Endothelial cell (in vitro differentiated cells): ENCODE measurements at regions not wholly inside any gene's neighbourhood (a gene's known extent, or its start where the extent isn't known, plus 50 kb on each side); places are given as distances from the start of the nearest gene placed in this dataset.

Source experiments
- DNase-seq: peaks from one replicate; pipeline ENCODE4 v3.0.0; 2021; ENCODE audit warnings: low spot score
- H3K27ac Mint-ChIP-seq: one replicate; pipeline ENCODE4 v1.8.0; 2021; ENCODE audit warnings: mixed read lengths, inconsistent platforms; ENCODE audit not compliant: unreplicated experiment
- H3K27me3 Mint-ChIP-seq: one replicate; pipeline ENCODE4 v1.8.0; 2021; ENCODE audit warnings: mild to moderate bottlenecking, moderate library complexity, mixed read lengths, inconsistent platforms; ENCODE audit not compliant: unreplicated experiment
- H3K36me3 Mint-ChIP-seq: one replicate; pipeline ENCODE4 v1.8.0; 2021; ENCODE audit warnings: mild to moderate bottlenecking, low read depth, mixed read lengths, inconsistent platforms; ENCODE audit not compliant: unreplicated experiment
- H3K4me1 Mint-ChIP-seq: one replicate; pipeline ENCODE4 v1.8.0; 2021; ENCODE audit warnings: mild to moderate bottlenecking, mixed read lengths, inconsistent platforms; ENCODE audit not compliant: unreplicated experiment
- H3K4me3 Mint-ChIP-seq: one replicate; pipeline ENCODE4 v1.8.0; 2021; ENCODE audit warnings: mild to moderate bottlenecking, mixed read lengths, inconsistent platforms; ENCODE audit not compliant: unreplicated experiment
- H3K9me3 Mint-ChIP-seq: one replicate; pipeline ENCODE4 v1.8.0; 2021; ENCODE audit warnings: mixed read lengths, inconsistent platforms; ENCODE audit not compliant: unreplicated experiment
- TF ChIP-seq, protein P1 (sequence below): fragments of 200-600 bp; sonication (generic); IDR thresholded peaks from one replicate; pipeline ENCODE4 v1.5.0; 2021; ENCODE audit warnings: antibody characterized with exemption; ENCODE audit not compliant: unreplicated experiment

DNA sequence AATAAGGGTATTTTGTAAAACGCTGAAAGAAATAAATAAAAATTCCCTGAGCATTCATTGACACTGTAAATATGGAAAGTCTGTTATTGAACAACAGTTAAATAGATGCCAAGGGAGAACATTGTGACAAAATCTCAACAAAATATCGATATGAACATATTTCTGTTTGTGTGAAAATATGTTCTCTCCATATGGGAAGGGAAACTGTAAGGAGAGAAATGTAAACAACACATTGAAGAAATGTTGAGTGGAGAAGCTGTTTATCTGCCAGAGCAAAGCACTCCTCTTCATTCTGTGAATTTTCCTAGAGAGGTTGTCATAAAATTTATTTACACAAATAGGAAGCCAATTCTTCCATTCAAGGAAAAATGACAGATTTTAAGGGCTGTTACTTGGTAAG lies 57.1 kb upstream of the EOMES start:
- Mint-ChIP-seq H3K27ac (no peak overlapping the region), H3K4me3 (no peak overlapping the region), H3K4me1 (peaks cover 6% of the 10 kb centered on the region), H3K9me3 (no peaks in the 10 kb centered on the region), H3K36me3 (no peaks in the 10 kb centered on the region), H3K27me3 (no peaks in the 10 kb centered on the region)
- TF ChIP-seq, protein P1, sequence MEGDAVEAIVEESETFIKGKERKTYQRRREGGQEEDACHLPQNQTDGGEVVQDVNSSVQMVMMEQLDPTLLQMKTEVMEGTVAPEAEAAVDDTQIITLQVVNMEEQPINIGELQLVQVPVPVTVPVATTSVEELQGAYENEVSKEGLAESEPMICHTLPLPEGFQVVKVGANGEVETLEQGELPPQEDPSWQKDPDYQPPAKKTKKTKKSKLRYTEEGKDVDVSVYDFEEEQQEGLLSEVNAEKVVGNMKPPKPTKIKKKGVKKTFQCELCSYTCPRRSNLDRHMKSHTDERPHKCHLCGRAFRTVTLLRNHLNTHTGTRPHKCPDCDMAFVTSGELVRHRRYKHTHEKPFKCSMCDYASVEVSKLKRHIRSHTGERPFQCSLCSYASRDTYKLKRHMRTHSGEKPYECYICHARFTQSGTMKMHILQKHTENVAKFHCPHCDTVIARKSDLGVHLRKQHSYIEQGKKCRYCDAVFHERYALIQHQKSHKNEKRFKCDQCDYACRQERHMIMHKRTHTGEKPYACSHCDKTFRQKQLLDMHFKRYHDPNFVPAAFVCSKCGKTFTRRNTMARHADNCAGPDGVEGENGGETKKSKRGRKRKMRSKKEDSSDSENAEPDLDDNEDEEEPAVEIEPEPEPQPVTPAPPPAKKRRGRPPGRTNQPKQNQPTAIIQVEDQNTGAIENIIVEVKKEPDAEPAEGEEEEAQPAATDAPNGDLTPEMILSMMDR = no peak
- no peak for DNase-seq

GRCh38 chr3:27789420-27789819 lies 67.3 kb upstream of the EOMES start:
- H3K36me3 Mint-ChIP-seq = no peaks in the 10 kb centered on the region
- H3K27ac Mint-ChIP-seq = no peak overlapping the region
- H3K9me3 Mint-ChIP-seq = no peaks in the 10 kb centered on the region
- H3K4me3 Mint-ChIP-seq = no peak overlapping the region
- TF ChIP-seq, protein P1 = no peak
- H3K4me1 Mint-ChIP-seq = no peaks in the 10 kb centered on the region
- H3K27me3 Mint-ChIP-seq = no peaks in the 10 kb centered on the region
- DNase-seq = no peak

DNA sequence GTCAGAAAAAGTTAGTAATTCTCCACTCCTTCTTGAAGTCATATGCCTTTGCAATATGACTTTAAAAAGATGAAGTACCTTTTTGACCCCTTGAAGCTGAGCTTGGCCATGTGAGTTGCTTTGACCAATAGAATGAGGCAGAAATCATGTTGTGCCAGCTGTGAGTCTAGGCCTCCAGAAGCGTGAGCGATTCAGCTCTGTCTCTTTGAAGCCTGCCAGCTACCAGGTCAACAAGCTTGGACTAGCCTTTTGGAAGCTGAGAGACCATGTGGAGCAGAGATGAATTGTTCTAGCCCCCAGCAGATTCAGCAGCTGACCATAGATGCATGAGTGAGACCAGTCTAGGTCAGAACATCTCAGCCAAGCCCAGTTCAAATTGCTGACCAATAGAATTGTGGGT lies 69.8 kb upstream of the EOMES start:
- no peak for DNase-seq
- Mint-ChIP-seq H3K4me3 (no peak overlapping the region), H3K36me3 (no peaks in the 10 kb centered on the region), H3K9me3 (no peaks in the 10 kb centered on the region), H3K27me3 (no peaks in the 10 kb centered on the region), H3K4me1 (no peaks in the 10 kb centered on the region), H3K27ac (no peak overlapping the region)
- TF ChIP-seq, protein P1 = no peak

DNA sequence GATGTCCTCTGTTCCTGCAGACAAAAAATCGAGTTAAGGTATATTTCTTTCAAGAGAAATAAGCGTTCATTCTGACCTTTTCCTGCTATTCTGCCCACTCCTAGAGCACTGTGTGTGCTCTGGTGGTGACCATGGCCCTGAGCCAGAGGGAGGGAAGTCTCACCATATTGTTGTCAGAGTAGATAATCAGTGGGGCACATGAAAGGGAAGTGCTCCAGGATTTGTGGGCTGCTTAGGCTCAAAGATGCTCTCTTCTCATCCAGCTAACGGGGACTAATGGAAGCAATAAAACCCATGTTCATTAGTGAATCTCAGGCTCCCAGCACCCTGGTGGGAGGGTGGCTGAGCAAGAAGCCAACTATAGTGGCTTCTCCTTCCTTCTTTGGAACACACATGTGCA lies 70.7 kb upstream of the EOMES start:
- H3K27ac Mint-ChIP-seq = no peak overlapping the region
- TF ChIP-seq, protein P1 = no peak
- no peaks in the 10 kb centered on the region for H3K4me1 Mint-ChIP-seq
- no peak for DNase-seq
- no peaks in the 10 kb centered on the region for H3K27me3 Mint-ChIP-seq
- no peaks in the 10 kb centered on the region for H3K36me3 Mint-ChIP-seq
- H3K4me3 Mint-ChIP-seq = no peak overlapping the region
- H3K9me3 Mint-ChIP-seq = no peaks in the 10 kb centered on the region

- DNase-seq = no peak
- Mint-ChIP-seq H3K27me3 (no peaks in the 10 kb centered on the region), H3K4me1 (no peaks in the 10 kb centered on the region), H3K27ac (no peak overlapping the region), H3K4me3 (no peak overlapping the region), H3K9me3 (no peaks in the 10 kb centered on the region), H3K36me3 (no peaks in the 10 kb centered on the region)
- TF ChIP-seq, protein P1 = no peak
Observed at GRCh38 chr3:27794211-27794610, 72.1 kb upstream of the EOMES start.
